Kidney (tissue), 13 donors: ENCODE measurements at regions not wholly inside any gene's neighbourhood (a gene's known extent, or its start where the extent isn't known, plus 50 kb on each side); places are given as distances from the start of the nearest gene placed in this dataset.

Experiments
- DNase-seq, 5 donors: peaks; one replicate each; pipeline ENCODE4 v3.0.0-alpha.2; 2013 to 2020
- FAIRE-seq: peaks from 2 replicates; lab custom pipeline; 2012; peaks lifted over from hg19 to GRCh38; lab: Jason Lieb, UNC
- H3K27ac ChIP-seq, 2 donors: one replicate each; pipeline ENCODE4 v1.7.0; 2013; ENCODE audit warnings: low read depth in 2 of 2, low read length in 2 of 2, inconsistent platforms in 1 of 2
- H3K27me3 ChIP-seq: one replicate; pipeline ENCODE4 v1.7.1; 2013; ENCODE audit warnings: low read length, inconsistent platforms; ENCODE audit not compliant: control insufficient read depth, insufficient read depth
- H3K36me3 ChIP-seq, 3 donors: one replicate each; pipeline versions ENCODE4 v1.7.0 to v1.7.1; 2013; ENCODE audit warnings: low read length in 3 of 3, control low read depth in 1 of 3, inconsistent platforms in 1 of 3; ENCODE audit not compliant: insufficient read depth in 3 of 3, control insufficient read depth in 2 of 3
- H3K4me1 ChIP-seq, 3 donors: one replicate each; pipeline versions ENCODE4 v1.7.0 to v1.7.1; 2013; ENCODE audit warnings: low read length in 3 of 3, inconsistent platforms in 1 of 3, low read depth in 1 of 3; ENCODE audit not compliant: control insufficient read depth in 2 of 3, insufficient read depth in 2 of 3
- H3K4me3 ChIP-seq, 3 donors: one replicate each; pipeline versions ENCODE4 v1.7.0 to v1.8.1; 2013; ENCODE audit warnings: low read length in 3 of 3, control low read depth in 1 of 3, inconsistent platforms in 1 of 3
- H3K9ac ChIP-seq, 3 donors: one replicate each; pipeline versions ENCODE4 v1.7.0 to v1.7.1; 2013; ENCODE audit warnings: low read length in 3 of 3, control low read depth in 1 of 3, inconsistent platforms in 1 of 3
- H3K9me3 ChIP-seq, 3 donors: one replicate each; pipeline versions ENCODE4 v1.7.0 to v1.7.1; 2013; ENCODE audit warnings: low read length in 3 of 3, control low read depth in 1 of 3, inconsistent platforms in 1 of 3; ENCODE audit not compliant: control insufficient read depth in 2 of 3, insufficient read depth in 1 of 3
- CTCF ChIP-seq: IDR thresholded peaks from 3 replicates; pipeline ENCODE4 v1.5.1; 2012; ENCODE audit warnings: mild to moderate bottlenecking, moderate library complexity, borderline replicate concordance; ENCODE audit not compliant: insufficient read depth; ENCODE audit errors: extremely low read depth
- intact Hi-C: fragments of 100-400 bp; cut with DNase I; formaldehyde crosslinking; loops from one replicate; pipeline ENCODE4 v1.11.1; 2022
- donor health status: control.
- donor health status: control.
- donor health status: control.
- donor health status: control.
- donor health status: control.
- donor health status: DM: yes; HTN: yes; CAD: no.
- donor health status: Normal renal cell carcinoma (clear cell type).

GRCh38 chr2:118457951-118458350 is 369.7 kb downstream of the INSIG2 start:
- no peak for DNase-seq
- TF ChIP-seq CTCF, result no peak
- no peak overlapping the region for H3K9ac ChIP-seq
- no peak overlapping the region for H3K4me3 ChIP-seq
- no peaks in the 10 kb centered on the region for H3K4me1 ChIP-seq
- no peak for FAIRE-seq
- no peaks in the 10 kb centered on the region for H3K27me3 ChIP-seq
- H3K36me3 ChIP-seq, result no peaks in the 10 kb centered on the region
- intact Hi-C loops, result no loop called here
- H3K9me3 ChIP-seq, result no peaks in the 10 kb centered on the region
- no peak overlapping the region for H3K27ac ChIP-seq

- Histone ChIP-seq H3K9me3 (no peaks in the 10 kb centered on the region), H3K36me3 (no peaks in the 10 kb centered on the region), H3K9ac (no peak overlapping the region), H3K4me3 (no peak overlapping the region), H3K27me3 (no peaks in the 10 kb centered on the region), H3K4me1 (no peaks in the 10 kb centered on the region), H3K27ac (no peak overlapping the region)
- intact Hi-C loops, result no loop called here
- no peak for TF ChIP-seq CTCF
- no peak for DNase-seq
- FAIRE-seq, result no peak
Observed at GRCh38 chr2:118449401-118449800, 361.1 kb downstream of the INSIG2 start.

- DNase-seq (no peak), FAIRE-seq (no peak)
- TF ChIP-seq CTCF, result no peak
- no peaks in the 10 kb centered on the region for H3K9me3 ChIP-seq
- no peaks in the 10 kb centered on the region for H3K36me3 ChIP-seq
- intact Hi-C loops, result no loop called here
- H3K4me3 ChIP-seq, result no peak overlapping the region
- no peak overlapping the region for H3K9ac ChIP-seq
- H3K27ac ChIP-seq, result no peak overlapping the region
- no peaks in the 10 kb centered on the region for H3K27me3 ChIP-seq
- no peaks in the 10 kb centered on the region for H3K4me1 ChIP-seq
Observed at GRCh38 chr2:118443596-118443995, 355.3 kb downstream of the INSIG2 start.

- DNase-seq (no peak), FAIRE-seq (no peak)
- H3K9ac ChIP-seq, result no peak overlapping the region
- no peaks in the 10 kb centered on the region for H3K9me3 ChIP-seq
- no peaks in the 10 kb centered on the region for H3K27me3 ChIP-seq
- no peak for TF ChIP-seq CTCF
- no peak overlapping the region for H3K4me3 ChIP-seq
- H3K4me1 ChIP-seq, result no peaks in the 10 kb centered on the region
- intact Hi-C loops, result no loop called here
- no peaks in the 10 kb centered on the region for H3K36me3 ChIP-seq
- H3K27ac ChIP-seq, result no peak overlapping the region
Observed at GRCh38 chr2:118442996-118443553, 354.8 kb downstream of the INSIG2 start.
